ENCODE measurements at regions not wholly inside any gene's neighbourhood (a gene's known extent, or its start where the extent isn't known, plus 50 kb on each side); places are given as distances from the start of the nearest gene placed in this dataset.

DNA sequence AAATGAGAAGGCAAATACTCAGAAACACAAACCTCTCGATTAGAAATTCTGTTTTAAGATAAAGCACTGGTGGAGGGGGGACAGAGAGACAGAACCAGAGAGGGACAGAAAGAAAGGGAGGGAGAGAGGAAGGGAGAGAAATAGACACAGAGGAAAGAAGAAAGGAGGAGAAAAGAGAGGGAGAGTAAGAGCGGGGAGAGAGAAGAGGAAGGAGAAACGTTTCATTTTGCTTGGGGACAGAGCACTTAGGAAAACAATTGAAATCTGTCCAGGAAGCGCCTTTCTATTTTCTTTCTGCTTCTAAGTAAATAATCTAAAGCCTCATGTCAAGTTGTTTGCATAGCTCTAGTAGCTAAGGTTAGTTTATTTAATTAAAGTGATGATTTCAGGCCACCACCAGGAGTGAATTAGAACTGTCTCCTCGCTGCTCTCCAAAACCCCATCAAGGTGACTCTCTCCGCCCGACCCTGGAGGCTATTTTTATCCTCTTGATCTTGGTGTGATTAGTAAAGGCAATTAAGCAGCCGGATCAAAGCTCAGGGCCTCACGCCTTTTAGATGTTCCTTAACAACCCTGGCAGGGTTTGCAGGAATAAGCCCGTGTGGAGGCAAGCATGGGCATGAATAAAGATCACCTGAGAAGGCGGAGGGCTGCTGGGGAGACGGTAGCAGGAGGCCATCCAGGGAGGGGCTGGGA, 73.4 kb upstream of the INSIG1 start:
- Histone ChIP-seq H3K4me3 (IDR thresholded peaks at IDR 0.05; ENCODE audit: insufficient read depth, low read depth, low read length) (no peak overlapping the region), H3K27me3 (ENCODE audit: insufficient read depth, low read depth) (no peaks in the 10 kb centered on the region; the same call in 1 of the 2 replicates), H3K4me1 (ENCODE audit: low read depth, poor library complexity, severe bottlenecking) (no peaks in the 10 kb centered on the region), H3K4me2 (no peak overlapping the region), H3K79me2 (ENCODE audit: insufficient read depth, low read depth) (no peaks in the 10 kb centered on the region), H3K9ac (no peak overlapping the region), H3K36me3 (ENCODE audit: insufficient read depth) (no peaks in the 10 kb centered on the region), H4K20me1 (ENCODE audit: insufficient read depth) (no peaks in the 10 kb centered on the region), H2AFZ (ENCODE audit: low read depth) (no peak overlapping the region), H3K27ac (no peak overlapping the region)
- TF ChIP-seq, protein P1, sequence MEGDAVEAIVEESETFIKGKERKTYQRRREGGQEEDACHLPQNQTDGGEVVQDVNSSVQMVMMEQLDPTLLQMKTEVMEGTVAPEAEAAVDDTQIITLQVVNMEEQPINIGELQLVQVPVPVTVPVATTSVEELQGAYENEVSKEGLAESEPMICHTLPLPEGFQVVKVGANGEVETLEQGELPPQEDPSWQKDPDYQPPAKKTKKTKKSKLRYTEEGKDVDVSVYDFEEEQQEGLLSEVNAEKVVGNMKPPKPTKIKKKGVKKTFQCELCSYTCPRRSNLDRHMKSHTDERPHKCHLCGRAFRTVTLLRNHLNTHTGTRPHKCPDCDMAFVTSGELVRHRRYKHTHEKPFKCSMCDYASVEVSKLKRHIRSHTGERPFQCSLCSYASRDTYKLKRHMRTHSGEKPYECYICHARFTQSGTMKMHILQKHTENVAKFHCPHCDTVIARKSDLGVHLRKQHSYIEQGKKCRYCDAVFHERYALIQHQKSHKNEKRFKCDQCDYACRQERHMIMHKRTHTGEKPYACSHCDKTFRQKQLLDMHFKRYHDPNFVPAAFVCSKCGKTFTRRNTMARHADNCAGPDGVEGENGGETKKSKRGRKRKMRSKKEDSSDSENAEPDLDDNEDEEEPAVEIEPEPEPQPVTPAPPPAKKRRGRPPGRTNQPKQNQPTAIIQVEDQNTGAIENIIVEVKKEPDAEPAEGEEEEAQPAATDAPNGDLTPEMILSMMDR (conservative IDR thresholded peaks at IDR 0.05; ENCODE audit: low read depth, low read length), result no peak

DNA sequence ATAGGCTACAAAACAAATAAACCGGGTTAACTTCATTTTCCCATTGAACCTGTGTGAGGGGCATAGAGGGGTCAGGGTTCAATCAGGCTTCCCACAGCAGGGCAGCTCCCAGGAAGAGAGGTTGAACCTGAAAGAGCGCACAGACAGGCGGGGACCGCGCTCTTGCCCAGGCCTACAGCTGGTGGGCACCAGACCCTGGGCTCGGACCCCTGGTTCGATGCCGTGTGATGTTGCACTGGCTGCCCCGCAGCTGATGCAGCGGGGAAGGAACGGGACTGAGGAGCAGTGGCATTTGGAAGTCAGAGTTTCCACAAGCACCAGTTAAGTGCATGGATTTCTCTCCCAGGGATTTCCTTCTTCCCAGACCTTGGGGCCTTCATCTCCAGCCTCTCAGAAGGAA, 72.6 kb upstream of the INSIG1 start:
- no peak overlapping the region for H2AFZ ChIP-seq (ENCODE audit: low read depth)
- no peak overlapping the region for H3K9ac ChIP-seq
- no peaks in the 10 kb centered on the region for H3K79me2 ChIP-seq (ENCODE audit: insufficient read depth, low read depth)
- no peaks in the 10 kb centered on the region for H3K4me1 ChIP-seq (ENCODE audit: low read depth, poor library complexity, severe bottlenecking)
- H4K20me1 ChIP-seq (ENCODE audit: insufficient read depth), result no peaks in the 10 kb centered on the region
- TF ChIP-seq, protein P1 (conservative IDR thresholded peaks at IDR 0.05; ENCODE audit: low read depth, low read length), result no peak
- H3K27ac ChIP-seq, result no peak overlapping the region
- H3K4me3 ChIP-seq (IDR thresholded peaks at IDR 0.05; ENCODE audit: insufficient read depth, low read depth, low read length), result no peak overlapping the region
- no peaks in the 10 kb centered on the region; the same call in 1 of the 2 replicates for H3K27me3 ChIP-seq (ENCODE audit: insufficient read depth, low read depth)
- H3K36me3 ChIP-seq (ENCODE audit: insufficient read depth), result no peaks in the 10 kb centered on the region
- H3K4me2 ChIP-seq, result no peak overlapping the region

DNA sequence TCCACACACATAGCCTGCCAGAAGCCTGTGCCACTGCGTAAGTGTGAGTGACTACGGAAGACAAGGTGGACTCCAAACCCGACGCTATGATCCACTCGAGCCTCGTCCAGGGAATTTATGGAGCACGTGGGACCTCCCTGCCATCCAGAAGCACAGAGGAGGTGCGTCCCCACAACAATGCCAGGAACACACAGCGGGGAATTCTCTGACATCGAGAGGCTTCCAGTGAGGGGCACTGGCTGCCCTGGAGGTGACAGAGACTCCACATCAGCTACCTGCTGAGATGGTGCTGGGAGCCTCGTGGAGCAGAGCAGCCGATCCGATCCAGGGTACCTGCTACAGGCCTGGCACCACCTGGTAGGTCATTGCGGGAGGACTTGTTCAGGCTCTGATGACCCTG, 72.2 kb upstream of the INSIG1 start:
- H2AFZ ChIP-seq (ENCODE audit: low read depth), result no peak overlapping the region
- H3K9ac ChIP-seq, result no peak overlapping the region
- H3K4me3 ChIP-seq (IDR thresholded peaks at IDR 0.05; ENCODE audit: insufficient read depth, low read depth, low read length), result no peak overlapping the region
- no peak overlapping the region for H3K4me2 ChIP-seq
- TF ChIP-seq, protein P1 (conservative IDR thresholded peaks at IDR 0.05; ENCODE audit: low read depth, low read length), result no peak
- H3K27ac ChIP-seq, result no peak overlapping the region
- no peaks in the 10 kb centered on the region; the same call in 1 of the 2 replicates for H3K27me3 ChIP-seq (ENCODE audit: insufficient read depth, low read depth)
- no peaks in the 10 kb centered on the region for H3K36me3 ChIP-seq (ENCODE audit: insufficient read depth)
- no peaks in the 10 kb centered on the region for H3K4me1 ChIP-seq (ENCODE audit: low read depth, poor library complexity, severe bottlenecking)
- H3K79me2 ChIP-seq (ENCODE audit: insufficient read depth, low read depth), result no peaks in the 10 kb centered on the region
- H4K20me1 ChIP-seq (ENCODE audit: insufficient read depth), result no peaks in the 10 kb centered on the region

DNA sequence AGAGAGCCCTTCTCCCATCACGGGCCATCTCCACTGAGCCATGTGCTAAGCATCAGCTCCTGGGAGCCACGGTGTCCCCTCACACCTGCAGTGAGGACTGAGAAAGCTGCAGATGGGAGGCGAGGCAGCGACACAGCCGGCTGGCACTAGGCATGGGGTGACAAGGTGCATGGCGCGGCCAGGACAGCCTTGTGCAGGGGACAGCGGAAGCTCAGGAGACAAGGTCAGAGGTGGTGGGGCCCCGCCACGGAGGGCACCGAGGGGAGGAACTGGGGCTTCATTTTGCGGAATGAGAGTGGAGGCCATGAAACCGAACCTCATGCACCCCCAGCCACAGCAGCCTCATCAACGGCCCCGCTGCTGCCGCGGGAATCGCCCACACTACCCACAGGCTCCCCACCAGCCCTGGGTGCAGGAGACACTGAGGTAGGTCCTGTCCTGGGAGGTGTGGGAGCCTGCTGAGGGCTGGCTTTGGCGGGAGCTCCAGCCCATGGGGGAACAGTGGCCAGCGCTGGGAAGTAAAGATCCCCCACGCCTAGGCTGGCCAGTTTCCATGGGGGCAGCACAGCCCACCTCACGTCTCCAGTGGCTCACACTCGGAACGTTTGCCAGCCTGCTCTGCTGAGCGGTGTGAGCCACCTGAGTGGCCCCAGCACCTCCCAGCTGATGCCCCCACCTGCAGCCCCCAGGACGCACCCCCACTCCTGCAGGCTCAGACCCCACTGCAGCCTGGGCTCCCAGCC, 71.2 kb upstream of the INSIG1 start:
- no peak overlapping the region for H3K9ac ChIP-seq
- no peak overlapping the region for H2AFZ ChIP-seq (ENCODE audit: low read depth)
- no peaks in the 10 kb centered on the region for H4K20me1 ChIP-seq (ENCODE audit: insufficient read depth)
- H3K27ac ChIP-seq, result no peak overlapping the region
- H3K27me3 ChIP-seq (ENCODE audit: insufficient read depth, low read depth), result no peaks in the 10 kb centered on the region; the same call in 1 of the 2 replicates
- H3K4me2 ChIP-seq, result no peak overlapping the region
- no peak overlapping the region for H3K4me3 ChIP-seq (IDR thresholded peaks at IDR 0.05; ENCODE audit: insufficient read depth, low read depth, low read length)
- H3K4me1 ChIP-seq (ENCODE audit: low read depth, poor library complexity, severe bottlenecking), result no peaks in the 10 kb centered on the region
- no peaks in the 10 kb centered on the region for H3K79me2 ChIP-seq (ENCODE audit: insufficient read depth, low read depth)
- no peaks in the 10 kb centered on the region for H3K36me3 ChIP-seq (ENCODE audit: insufficient read depth)
- TF ChIP-seq, protein P1 (conservative IDR thresholded peaks at IDR 0.05; ENCODE audit: low read depth, low read length), result no peak

All from KMS-11 (cell line).